ENCODE measurements at regions not wholly inside any gene's neighbourhood (a gene's known extent, or its start where the extent isn't known, plus 50 kb on each side); places are given as distances from the start of the nearest gene placed in this dataset.
"Not testable (repeated sequence)": the region's sequence is repeated elsewhere in the genome, so short reads cannot be mapped to it uniquely, and the experiment has no call there.

GRCh38 chr7:82624965-82625364 lies 181.4 kb upstream of the CACNA2D1 start:
- DNase-seq (ENCODE audit: low read depth), result no peak

- peak; percentile 11 for DNase-seq (ENCODE audit: low read depth)
Observed at GRCh38 chr7:82624337-82624736, 180.8 kb upstream of the CACNA2D1 start.

- DNase-seq (ENCODE audit: low read depth), result no peak
Observed at GRCh38 chr7:82623812-82624211, 180.2 kb upstream of the CACNA2D1 start.

GRCh38 chr7:82617156-82617555 lies 173.6 kb upstream of the CACNA2D1 start:
- no peak for DNase-seq (ENCODE audit: low read depth)

GRCh38 chr7:82616059-82616728 lies 172.6 kb upstream of the CACNA2D1 start:
- no peak for DNase-seq (ENCODE audit: low read depth)

- no peak for DNase-seq (ENCODE audit: low read depth)
Observed at GRCh38 chr7:82615527-82615926, 171.9 kb upstream of the CACNA2D1 start.

GRCh38 chr7:82609746-82610145 lies 166.2 kb upstream of the CACNA2D1 start:
- DNase-seq (ENCODE audit: low read depth), result no peak

GRCh38 chr7:82605247-82605864 lies 161.8 kb upstream of the CACNA2D1 start:
- DNase-seq (ENCODE audit: low read depth), result peak; percentile 13

GRCh38 chr7:82602066-82602465 lies 158.5 kb upstream of the CACNA2D1 start:
- no peak for DNase-seq (ENCODE audit: low read depth)

GRCh38 chr7:82600531-82600930 lies 157.0 kb upstream of the CACNA2D1 start:
- DNase-seq (ENCODE audit: low read depth), result no peak

GRCh38 chr7:82599895-82600294 lies 156.3 kb upstream of the CACNA2D1 start:
- DNase-seq (ENCODE audit: low read depth), result no peak

- no peak for DNase-seq (ENCODE audit: low read depth)
Observed at GRCh38 chr7:82598958-82599357, 155.4 kb upstream of the CACNA2D1 start.

GRCh38 chr7:82595795-82596194 lies 152.2 kb upstream of the CACNA2D1 start:
- DNase-seq (ENCODE audit: low read depth), result not testable (repeated sequence)

- DNase-seq (ENCODE audit: low read depth), result no peak
Observed at GRCh38 chr7:82595176-82595575, 151.6 kb upstream of the CACNA2D1 start.

GRCh38 chr7:82594665-82595064 lies 151.1 kb upstream of the CACNA2D1 start:
- DNase-seq (ENCODE audit: low read depth), result no peak

- no peak for DNase-seq (ENCODE audit: low read depth)
Observed at GRCh38 chr7:82593780-82594179, 150.2 kb upstream of the CACNA2D1 start.

- no peak for DNase-seq (ENCODE audit: low read depth)
Observed at GRCh38 chr7:82592416-82592815, 148.8 kb upstream of the CACNA2D1 start.

- DNase-seq (ENCODE audit: low read depth), result no peak
Observed at GRCh38 chr7:82579047-82579446, 135.5 kb upstream of the CACNA2D1 start.

GRCh38 chr7:82578430-82578829 lies 134.9 kb upstream of the CACNA2D1 start:
- peak; percentile 11 for DNase-seq (ENCODE audit: low read depth)

GRCh38 chr7:82572195-82572880 lies 128.8 kb upstream of the CACNA2D1 start:
- peak; percentile 72 for DNase-seq (ENCODE audit: low read depth)

GRCh38 chr7:82571047-82571446 lies 127.5 kb upstream of the CACNA2D1 start:
- not testable (repeated sequence) for DNase-seq (ENCODE audit: low read depth)

GRCh38 chr7:82567841-82568240 lies 124.3 kb upstream of the CACNA2D1 start:
- no peak for DNase-seq (ENCODE audit: low read depth)

GRCh38 chr7:82567356-82567755 lies 123.8 kb upstream of the CACNA2D1 start:
- no peak for DNase-seq (ENCODE audit: low read depth)
